ENCODE measurements at regions not wholly inside any gene's neighbourhood (a gene's known extent, or its start where the extent isn't known, plus 50 kb on each side); places are given as distances from the start of the nearest gene placed in this dataset.
"Not testable (repeated sequence)": the region's sequence is repeated elsewhere in the genome, so short reads cannot be mapped to it uniquely, and the experiment has no call there.

GRCh38 chr7:148500978-148501377 is 89.6 kb upstream of the C7orf33 start:
- H3K36me3 Mint-ChIP-seq (ENCODE audit: low read depth): no peaks in the 10 kb centered on the region
- no peak overlapping the region for H3K4me3 ChIP-seq (ENCODE audit: low read length)
- H3K27me3 Mint-ChIP-seq: peaks cover 17% of the 10 kb centered on the region
- H3K4me3 Mint-ChIP-seq: no peak overlapping the region
- POLR2A ChIA-PET: no interaction called here
- no peak for ATAC-seq (ENCODE audit: poor library complexity)
- DNase-seq: no peak
- peaks cover 0 to 13% of the 10 kb centered on the region in 2 experiments for H3K27me3 ChIP-seq (ENCODE audit: control insufficient read depth in 1 of 2, insufficient read depth in 2 of 2, low read length in 2 of 2)
- H3K27ac ChIP-seq (ENCODE audit: low read depth in 1 of 2, low read length in 2 of 2): no peak overlapping the region
- CTCF ChIA-PET: interaction anchor here (2.5 kb wide), 1 partner anchor 466 kb away, joined by 6 read pairs; no protein-coding TSS in a partner anchor
- H3K36me3 ChIP-seq (ENCODE audit: insufficient read depth, low read length): no peaks in the 10 kb centered on the region
- no peaks in the 10 kb centered on the region for H3K4me1 ChIP-seq (ENCODE audit: insufficient read depth, low read length)
- H3K27ac Mint-ChIP-seq: no peak overlapping the region
- H3K9me3 Mint-ChIP-seq: no peaks in the 10 kb centered on the region
- no peaks in the 10 kb centered on the region for H3K4me1 Mint-ChIP-seq (ENCODE audit: low read depth)
- no peak for TF ChIP-seq CTCF (IDR thresholded peaks at IDR 0.05)
- intact Hi-C loops (cut with DNase I, micrococcal nuclease): loop anchor here in 1 of 2 experiments (10.0 kb wide), 1 partner anchor 564 kb away; no protein-coding TSS in a partner anchor
- no peaks in the 10 kb centered on the region for H3K9me3 ChIP-seq (ENCODE audit: control insufficient read depth in 1 of 2, insufficient read depth in 1 of 2, low read length in 2 of 2)

- H3K9me3 Mint-ChIP-seq: no peaks in the 10 kb centered on the region
- peak; percentile 90 for TF ChIP-seq CTCF (IDR thresholded peaks at IDR 0.05)
- intact Hi-C loops (cut with DNase I, micrococcal nuclease): loop anchor here (1.0 to 10.0 kb wide), 5 partner anchors 23 to 561 kb away; no protein-coding TSS in a partner anchor
- Histone ChIP-seq H3K9me3 (ENCODE audit: control insufficient read depth in 1 of 2, insufficient read depth in 1 of 2, low read length in 2 of 2) (no peaks in the 10 kb centered on the region), H3K27me3 (ENCODE audit: control insufficient read depth in 1 of 2, insufficient read depth in 2 of 2, low read length in 2 of 2) (peaks cover 0 to 13% of the 10 kb centered on the region in 2 experiments), H3K4me1 (ENCODE audit: insufficient read depth, low read length) (no peaks in the 10 kb centered on the region), H3K36me3 (ENCODE audit: insufficient read depth, low read length) (no peaks in the 10 kb centered on the region), H3K27ac (ENCODE audit: low read depth in 1 of 2, low read length in 2 of 2) (no peak overlapping the region), H3K4me3 (ENCODE audit: low read length) (no peak overlapping the region)
- ATAC-seq (ENCODE audit: poor library complexity): no peak
- ChIA-PET POLR2A (no interaction called here), CTCF (interaction anchor here (0.7 to 2.7 kb wide), 2 partner anchors 459 to 463 kb away, joined by 4 to 12 read pairs; no protein-coding TSS in a partner anchor)
- peaks cover 7% of the 10 kb centered on the region for H3K4me1 Mint-ChIP-seq (ENCODE audit: low read depth)
- no peak overlapping the region for H3K27ac Mint-ChIP-seq
- H3K36me3 Mint-ChIP-seq (ENCODE audit: low read depth): no peaks in the 10 kb centered on the region
- no peak overlapping the region for H3K4me3 Mint-ChIP-seq
- peak in 3 of 14 experiments; percentile 55 to 66 (median 62) for DNase-seq
- peaks cover 17% of the 10 kb centered on the region for H3K27me3 Mint-ChIP-seq
Observed at GRCh38 chr7:148503900-148504487, 86.6 kb upstream of the C7orf33 start.

GRCh38 chr7:148505645-148506375 is 84.8 kb upstream of the C7orf33 start:
- H3K4me1 Mint-ChIP-seq (ENCODE audit: low read depth): peaks cover 7% of the 10 kb centered on the region
- CTCF ChIA-PET: interaction anchor here (2.7 kb wide), 1 partner anchor 461 kb away, joined by 12 read pairs; no protein-coding TSS in a partner anchor
- intact Hi-C loops (cut with DNase I, micrococcal nuclease): loop anchor here in 1 of 2 experiments (10.0 kb wide), 1 partner anchor 559 kb away; no protein-coding TSS in a partner anchor

GRCh38 chr7:148507064-148507573 is 83.4 kb upstream of the C7orf33 start:
- DNase-seq: peak in 1 of 14 experiments; percentile 4

More at GRCh38 chr7:148505645-148506375, 84.8 kb upstream of the C7orf33 start:
- Histone ChIP-seq H3K27me3 (ENCODE audit: control insufficient read depth in 1 of 2, insufficient read depth in 2 of 2, low read length in 2 of 2) (peaks cover 0 to 11% of the 10 kb centered on the region in 2 experiments), H3K4me1 (ENCODE audit: insufficient read depth, low read length) (no peaks in the 10 kb centered on the region), H3K27ac (ENCODE audit: low read depth in 1 of 2, low read length in 2 of 2) (no peak overlapping the region), H3K4me3 (ENCODE audit: low read length) (no peak overlapping the region), H3K36me3 (ENCODE audit: insufficient read depth, low read length) (no peaks in the 10 kb centered on the region), H3K9me3 (ENCODE audit: control insufficient read depth in 1 of 2, insufficient read depth in 1 of 2, low read length in 2 of 2) (no peaks in the 10 kb centered on the region)
- Mint-ChIP-seq H3K4me3 (no peak overlapping the region), H3K9me3 (no peaks in the 10 kb centered on the region), H3K36me3 (ENCODE audit: low read depth) (no peaks in the 10 kb centered on the region), H3K27me3 (peaks cover 12% of the 10 kb centered on the region), H3K27ac (no peak overlapping the region)
- no peak for ATAC-seq (ENCODE audit: poor library complexity)
- DNase-seq: no peak
- POLR2A ChIA-PET: no interaction called here
- TF ChIP-seq CTCF (IDR thresholded peaks at IDR 0.05): no peak

More at GRCh38 chr7:148507064-148507573, 83.4 kb upstream of the C7orf33 start:
- ATAC-seq (ENCODE audit: poor library complexity); H3K4me3 ChIP-seq (ENCODE audit: low read length); H3K4me1 ChIP-seq (ENCODE audit: insufficient read depth, low read length); POLR2A ChIA-PET; H3K36me3 Mint-ChIP-seq (ENCODE audit: low read depth); CTCF ChIA-PET; H3K4me3 Mint-ChIP-seq; H3K27ac ChIP-seq (ENCODE audit: low read depth in 1 of 2, low read length in 2 of 2); H3K9me3 ChIP-seq (ENCODE audit: control insufficient read depth in 1 of 2, insufficient read depth in 1 of 2, low read length in 2 of 2); H3K36me3 ChIP-seq (ENCODE audit: insufficient read depth, low read length); H3K27me3 Mint-ChIP-seq; H3K27me3 ChIP-seq (ENCODE audit: control insufficient read depth in 1 of 2, insufficient read depth in 2 of 2, low read length in 2 of 2); H3K4me1 Mint-ChIP-seq (ENCODE audit: low read depth); H3K27ac Mint-ChIP-seq; H3K9me3 Mint-ChIP-seq: not testable (repeated sequence)
- intact Hi-C loops (cut with DNase I, micrococcal nuclease): loop anchor here in 1 of 2 experiments (10.0 kb wide), 1 partner anchor 558 kb away; no protein-coding TSS in a partner anchor
